SK-N-MC (cell line): ENCODE measurements at regions not wholly inside any gene's neighbourhood (a gene's known extent, or its start where the extent isn't known, plus 50 kb on each side); places are given as distances from the start of the nearest gene placed in this dataset.

Experiments
- EZH2 ChIP-seq: fragments of 200-600 bp; sonication (generic); IDR thresholded peaks from one replicate; pipeline ENCODE4 v1.6.1; 2017; ENCODE audit warnings: antibody characterized with exemption
- FOXP2 ChIP-seq: optimal IDR thresholded peaks from 2 replicates; pipeline ENCODE3; 2011; ENCODE audit warnings: mild to moderate bottlenecking, moderate library complexity; ENCODE audit not compliant: insufficient read depth; ENCODE audit errors: extremely low read length, control extremely low read depth
- POLR2AphosphoS5 ChIP-seq: IDR thresholded peaks from 2 replicates; pipeline ENCODE4 v1.6.1; 2012; ENCODE audit warnings: mild to moderate bottlenecking, low read depth, low read length, borderline replicate concordance

- TF ChIP-seq POLR2AphosphoS5 (no peak), EZH2 (no peak), FOXP2 (no peak)
Observed at GRCh38 chr2:9762164-9762563, 81.1 kb upstream of the TAF1B start.
